Stimulated activated naive B cell treated with anti-CD40 and anti-IgM and Interleukin-4, amounts not matched to agents 10 μg/mL and 1 μg/mL and 100 μg/mL, for 72 hours (primary cell): ENCODE measurements at regions not wholly inside any gene's neighbourhood (a gene's known extent, or its start where the extent isn't known, plus 50 kb on each side); places are given as distances from the start of the nearest gene placed in this dataset.
A peak's percentile ranks its signal among the peaks of the same experiment; 100 is the strongest.

Source experiments
- ATAC-seq, 2 donors: fragments of 150-1000 bp; cut with Tn5 transposase; replicated peaks; 2 replicates each; pipeline ENCODE4 v1.10.0; 2021; ENCODE audit warnings: moderate library complexity in 1 of 2
- DNase-seq: peaks from one replicate; pipeline ENCODE4 v3.0.0; 2021
- H3K27ac Mint-ChIP-seq: one replicate; pipeline ENCODE4 v1.8.0; 2022; ENCODE audit warnings: mild to moderate bottlenecking, mixed read lengths
- H3K27me3 Mint-ChIP-seq, 2 donors: one replicate each; pipeline ENCODE4 v1.8.0; 2022; ENCODE audit warnings: mixed read lengths in 2 of 2
- H3K36me3 Mint-ChIP-seq, 2 donors: one replicate each; pipeline ENCODE4 v1.8.0; 2022; ENCODE audit warnings: mixed read lengths in 2 of 2, mild to moderate bottlenecking in 1 of 2
- H3K4me1 Mint-ChIP-seq, 2 donors: one replicate each; pipeline ENCODE4 v1.8.0; 2022; ENCODE audit warnings: mixed read lengths in 2 of 2, mild to moderate bottlenecking in 1 of 2
- H3K4me3 Mint-ChIP-seq, 2 donors: one replicate each; pipeline ENCODE4 v1.8.0; 2022; ENCODE audit warnings: mild to moderate bottlenecking in 2 of 2, mixed read lengths in 2 of 2, moderate library complexity in 1 of 2
- H3K9me3 Mint-ChIP-seq, 2 donors: one replicate each; pipeline ENCODE4 v1.8.0; 2022; ENCODE audit warnings: mixed read lengths in 2 of 2, mild to moderate bottlenecking in 1 of 2

DNA sequence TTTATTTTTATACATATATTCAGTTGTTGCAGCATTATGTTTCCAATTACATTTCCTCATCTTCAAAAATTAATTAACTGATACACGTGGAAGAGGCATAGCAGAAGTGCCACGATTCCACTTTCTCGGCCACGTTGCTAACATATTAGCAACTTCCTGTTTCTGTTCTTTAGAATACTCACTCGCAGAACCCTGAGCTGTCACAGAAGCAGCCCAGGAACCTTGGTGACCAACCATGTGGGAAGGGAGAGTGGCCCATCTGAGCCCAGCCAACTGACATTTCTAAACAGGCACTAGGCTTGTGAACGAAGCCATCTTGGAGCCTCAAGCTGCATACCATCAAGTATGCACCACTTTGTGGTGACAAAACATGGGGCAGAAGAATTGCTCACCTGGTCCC lies 350.1 kb downstream of the CBLN2 start:
- ATAC-seq (no peak), DNase-seq (no peak)
- Mint-ChIP-seq H3K27me3 (no peaks in the 10 kb centered on the region), H3K27ac (no peak overlapping the region), H3K4me3 (no peak overlapping the region), H3K4me1 (no peaks in the 10 kb centered on the region), H3K9me3 (peaks cover 0 to 3% of the 10 kb centered on the region in 2 donors), H3K36me3 (no peaks in the 10 kb centered on the region)

GRCh38 chr18:72187956-72188355 lies 356.2 kb downstream of the CBLN2 start:
- Mint-ChIP-seq H3K4me1 (no peaks in the 10 kb centered on the region), H3K36me3 (peaks cover 0 to 2% of the 10 kb centered on the region in 2 donors), H3K27me3 (no peaks in the 10 kb centered on the region), H3K4me3 (no peak overlapping the region), H3K27ac (no peak overlapping the region), H3K9me3 (peaks cover 0 to 7% of the 10 kb centered on the region in 2 donors)
- ATAC-seq (no peak), DNase-seq (no peak)

DNA sequence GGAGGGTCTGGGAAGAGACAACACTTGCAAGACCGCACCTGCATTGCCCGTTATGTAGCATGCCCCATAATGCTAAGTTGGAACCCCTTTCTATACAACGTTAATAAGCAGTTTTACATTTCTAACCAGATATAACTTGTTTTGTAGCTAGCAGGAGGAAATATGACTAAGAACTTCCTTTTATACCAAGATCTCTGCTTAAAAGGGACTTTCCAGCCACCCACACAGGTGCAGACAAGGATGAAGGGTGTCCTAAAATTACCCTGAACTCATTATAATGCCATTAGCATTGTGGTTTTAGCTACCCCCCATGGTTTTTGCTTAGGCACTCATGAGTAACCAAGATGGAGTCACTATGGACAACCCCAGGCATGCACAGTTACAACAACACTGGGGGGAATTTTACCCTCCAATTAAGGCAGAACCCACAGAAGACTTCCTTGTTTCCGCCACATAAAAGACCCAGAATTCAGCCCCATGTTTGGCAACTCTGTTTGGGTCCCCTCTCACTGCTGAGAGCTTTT lies 362.8 kb downstream of the CBLN2 start:
- ATAC-seq (peak; percentile 92 to 97), DNase-seq (peak; percentile 36)
- Mint-ChIP-seq H3K27me3 (no peaks in the 10 kb centered on the region), H3K36me3 (peaks cover 0 to 2% of the 10 kb centered on the region in 2 donors), H3K9me3 (peaks cover 0 to 10% of the 10 kb centered on the region in 2 donors), H3K27ac (peak overlapping the region; percentile 0), H3K4me3 (peak overlapping the region in 1 of 2 donors; percentile 26), H3K4me1 (peaks cover 2 to 8% of the 10 kb centered on the region in 2 donors)

- Mint-ChIP-seq H3K27me3 (no peaks in the 10 kb centered on the region), H3K36me3 (peaks cover 0 to 2% of the 10 kb centered on the region in 2 donors), H3K4me1 (peaks cover 2 to 8% of the 10 kb centered on the region in 2 donors), H3K9me3 (peaks cover 0 to 10% of the 10 kb centered on the region in 2 donors), H3K4me3 (peak overlapping the region in 1 of 2 donors; percentile 26), H3K27ac (peak overlapping the region; percentile 0)
- ATAC-seq (no peak), DNase-seq (no peak)
Observed at GRCh38 chr18:72180689-72181088, 363.5 kb downstream of the CBLN2 start.

- H3K27ac Mint-ChIP-seq: no peak overlapping the region
- peaks cover 0 to 1% of the 10 kb centered on the region in 2 donors for H3K9me3 Mint-ChIP-seq
- H3K36me3 Mint-ChIP-seq: no peaks in the 10 kb centered on the region
- no peak overlapping the region for H3K4me3 Mint-ChIP-seq
- no peak for DNase-seq
- no peak for ATAC-seq
- no peaks in the 10 kb centered on the region for H3K27me3 Mint-ChIP-seq
- H3K4me1 Mint-ChIP-seq: no peaks in the 10 kb centered on the region
Observed at GRCh38 chr18:72174972-72175649, 369.0 kb downstream of the CBLN2 start.

DNA sequence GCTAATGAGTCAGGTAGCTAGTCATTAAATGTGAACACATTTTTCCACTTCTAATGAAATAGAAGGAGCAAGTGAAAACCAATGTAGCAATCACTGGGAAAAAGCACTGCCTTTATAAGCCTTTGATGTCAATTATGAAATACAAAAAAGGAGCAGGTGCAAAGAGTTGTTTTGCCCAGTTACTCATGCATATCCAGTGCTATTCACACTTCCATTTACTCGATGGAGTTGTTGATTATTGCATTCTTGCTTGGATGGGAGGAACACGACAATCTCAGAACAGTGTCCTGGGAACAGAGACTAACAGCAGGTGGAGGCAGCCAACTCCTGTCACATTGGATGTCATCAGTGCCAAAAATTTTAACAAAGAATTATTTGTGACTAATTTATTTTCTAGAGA lies 372.5 kb downstream of the CBLN2 start:
- Mint-ChIP-seq H3K4me1 (no peaks in the 10 kb centered on the region), H3K27me3 (no peaks in the 10 kb centered on the region), H3K4me3 (no peak overlapping the region), H3K9me3 (no peaks in the 10 kb centered on the region), H3K27ac (no peak overlapping the region), H3K36me3 (no peaks in the 10 kb centered on the region)
- DNase-seq: no peak
- ATAC-seq: no peak

DNA sequence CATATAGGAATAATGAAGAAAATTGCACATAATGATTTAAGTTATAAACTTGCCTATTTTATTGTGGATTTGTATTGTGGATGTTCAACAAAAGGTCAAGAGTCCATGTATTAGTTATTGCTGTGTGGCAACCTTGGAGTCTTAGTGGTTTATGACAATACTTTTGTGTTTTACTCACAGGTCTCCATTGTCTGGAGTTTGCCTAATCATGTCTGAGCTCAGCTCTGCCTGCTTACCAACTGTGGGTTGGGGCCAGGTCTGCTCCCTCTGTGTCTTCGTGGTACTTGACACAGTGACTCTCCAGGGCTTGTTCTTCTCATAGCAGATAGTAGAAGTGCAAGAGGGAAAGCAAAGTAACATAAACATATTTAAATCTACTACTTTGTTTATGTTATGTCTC lies 382.5 kb downstream of the CBLN2 start:
- Mint-ChIP-seq H3K4me1 (no peaks in the 10 kb centered on the region), H3K27ac (no peak overlapping the region)
- DNase-seq: no peak

GRCh38 chr18:72160510-72161445 lies 383.4 kb downstream of the CBLN2 start:
- Mint-ChIP-seq H3K36me3 (no peaks in the 10 kb centered on the region), H3K4me3 (no peak overlapping the region), H3K27me3 (no peaks in the 10 kb centered on the region), H3K9me3 (no peaks in the 10 kb centered on the region), H3K27ac (no peak overlapping the region), H3K4me1 (no peaks in the 10 kb centered on the region)
- ATAC-seq (peak in 1 of 2 donors; percentile 42), DNase-seq (no peak)

More for the DNA sequence above, 382.5 kb downstream of the CBLN2 start:
- no peak for ATAC-seq
- H3K36me3 Mint-ChIP-seq: no peaks in the 10 kb centered on the region
- no peak overlapping the region for H3K4me3 Mint-ChIP-seq
- H3K9me3 Mint-ChIP-seq: no peaks in the 10 kb centered on the region
- H3K27me3 Mint-ChIP-seq: no peaks in the 10 kb centered on the region

DNA sequence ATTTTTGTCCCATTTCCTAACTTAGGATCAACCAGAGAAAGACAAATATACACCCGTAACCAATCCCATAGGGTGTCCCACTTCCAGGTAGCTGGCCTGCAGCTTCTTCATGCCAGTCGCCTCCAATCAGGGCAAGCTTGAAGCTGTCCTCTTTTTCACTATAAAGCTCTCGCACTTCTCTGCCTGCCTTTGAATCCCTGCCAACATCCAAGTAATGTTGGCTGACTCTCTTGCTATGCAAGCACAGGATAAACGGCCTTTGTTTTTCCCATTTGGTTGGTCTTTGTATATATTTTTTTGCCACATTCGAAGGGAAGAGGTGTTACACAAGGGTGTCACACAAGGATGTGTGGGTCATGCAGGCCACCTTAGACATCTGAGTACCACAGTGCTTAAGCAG lies 388.8 kb downstream of the CBLN2 start:
- no peak for DNase-seq
- Mint-ChIP-seq H3K4me3 (no peak overlapping the region), H3K36me3 (no peaks in the 10 kb centered on the region), H3K27ac (no peak overlapping the region), H3K4me1 (no peaks in the 10 kb centered on the region), H3K9me3 (peaks cover 0 to 3% of the 10 kb centered on the region in 2 donors), H3K27me3 (no peaks in the 10 kb centered on the region)
- no peak for ATAC-seq

- Mint-ChIP-seq H3K9me3 (peaks cover 0 to 3% of the 10 kb centered on the region in 2 donors), H3K27me3 (no peaks in the 10 kb centered on the region), H3K36me3 (no peaks in the 10 kb centered on the region), H3K27ac (no peak overlapping the region), H3K4me1 (no peaks in the 10 kb centered on the region), H3K4me3 (no peak overlapping the region)
- DNase-seq: no peak
- ATAC-seq: no peak
Observed at GRCh38 chr18:72154926-72155325, 389.2 kb downstream of the CBLN2 start.

- no peak for DNase-seq
- H3K27ac Mint-ChIP-seq: no peak overlapping the region
- H3K27me3 Mint-ChIP-seq: no peaks in the 10 kb centered on the region
- H3K4me1 Mint-ChIP-seq: no peaks in the 10 kb centered on the region
- peaks cover 0 to 3% of the 10 kb centered on the region in 2 donors for H3K9me3 Mint-ChIP-seq
- no peak for ATAC-seq
- H3K36me3 Mint-ChIP-seq: no peaks in the 10 kb centered on the region
- H3K4me3 Mint-ChIP-seq: no peak overlapping the region
Observed at GRCh38 chr18:72152935-72153334, 391.2 kb downstream of the CBLN2 start.

DNA sequence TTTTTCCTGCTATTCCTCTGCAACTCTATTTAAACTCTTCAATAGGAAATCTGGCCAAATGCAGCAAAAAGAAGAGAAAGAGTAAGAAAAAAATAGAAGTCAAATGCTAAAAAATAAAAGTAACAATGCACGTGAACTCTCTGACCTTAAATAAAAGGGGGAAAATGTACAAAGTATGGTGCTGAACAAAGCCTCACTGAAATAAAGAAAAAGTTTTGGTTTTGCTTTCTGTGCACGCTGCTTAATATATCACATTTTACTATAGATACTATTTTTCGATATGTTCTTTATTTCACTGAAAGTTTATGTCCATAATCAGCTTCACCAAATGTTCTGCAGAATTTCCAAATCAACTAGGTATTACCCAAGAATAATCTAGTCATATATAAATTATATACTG lies 396.3 kb downstream of the CBLN2 start:
- no peak overlapping the region for H3K4me3 Mint-ChIP-seq
- DNase-seq (no peak), ATAC-seq (no peak)
- no peaks in the 10 kb centered on the region for H3K27me3 Mint-ChIP-seq
- no peaks in the 10 kb centered on the region for H3K36me3 Mint-ChIP-seq
- H3K4me1 Mint-ChIP-seq: no peaks in the 10 kb centered on the region
- H3K27ac Mint-ChIP-seq: no peak overlapping the region
- H3K9me3 Mint-ChIP-seq: no peaks in the 10 kb centered on the region

- Mint-ChIP-seq H3K36me3 (no peaks in the 10 kb centered on the region), H3K27ac (no peak overlapping the region), H3K4me1 (no peaks in the 10 kb centered on the region), H3K4me3 (no peak overlapping the region), H3K9me3 (peaks cover 0 to 3% of the 10 kb centered on the region in 2 donors), H3K27me3 (no peaks in the 10 kb centered on the region)
- DNase-seq (no peak), ATAC-seq (no peak)
Observed at GRCh38 chr18:72140007-72140406, 404.1 kb downstream of the CBLN2 start.

GRCh38 chr18:72128649-72129048 lies 415.5 kb downstream of the CBLN2 start:
- Mint-ChIP-seq H3K9me3 (peaks cover 0 to 4% of the 10 kb centered on the region in 2 donors), H3K4me1 (no peaks in the 10 kb centered on the region), H3K4me3 (no peak overlapping the region), H3K27ac (no peak overlapping the region), H3K36me3 (no peaks in the 10 kb centered on the region), H3K27me3 (no peaks in the 10 kb centered on the region)
- DNase-seq: no peak
- ATAC-seq: no peak
